ELF-1 (cell line): ENCODE measurements at regions not wholly inside any gene's neighbourhood (a gene's known extent, or its start where the extent isn't known, plus 50 kb on each side); places are given as distances from the start of the nearest gene placed in this dataset.

Experiments used
- DNase-seq: peaks from one replicate; pipeline ENCODE4 v3.0.0-alpha.2; 2016; ENCODE audit warnings: low read depth, low spot score

GRCh38 chr16:26281381-26282110, 589.8 kb downstream of the HS3ST4 start:
- DNase-seq, result peak; percentile 18

GRCh38 chr16:26295625-26296304, 604.0 kb downstream of the HS3ST4 start:
- peak; percentile 40 for DNase-seq

GRCh38 chr16:26301516-26301915, 609.8 kb downstream of the HS3ST4 start:
- no peak for DNase-seq

GRCh38 chr16:26316683-26317464, 625.1 kb downstream of the HS3ST4 start:
- peak; percentile 30 for DNase-seq

- DNase-seq, result no peak
Observed at GRCh38 chr16:26317885-26318284, 626.1 kb downstream of the HS3ST4 start.

- no peak for DNase-seq
Observed at GRCh38 chr16:26330654-26331053, 638.9 kb downstream of the HS3ST4 start.

GRCh38 chr16:26334218-26335111, 642.7 kb downstream of the HS3ST4 start:
- DNase-seq, result no peak

GRCh38 chr16:26335236-26335853, 643.6 kb downstream of the HS3ST4 start:
- DNase-seq, result no peak

GRCh38 chr16:26342621-26343020, 650.9 kb downstream of the HS3ST4 start:
- no peak for DNase-seq

- DNase-seq, result no peak
Observed at GRCh38 chr16:26344240-26344776, 652.5 kb downstream of the HS3ST4 start.

- no peak for DNase-seq
Observed at GRCh38 chr16:26344976-26345375, 653.2 kb downstream of the HS3ST4 start.

- no peak for DNase-seq
Observed at GRCh38 chr16:26345966-26346365, 654.2 kb downstream of the HS3ST4 start.

GRCh38 chr16:26348095-26348494, 656.3 kb downstream of the HS3ST4 start:
- DNase-seq, result no peak

GRCh38 chr16:26360867-26361266, 669.1 kb downstream of the HS3ST4 start:
- no peak for DNase-seq

- no peak for DNase-seq
Observed at GRCh38 chr16:26363581-26363980, 671.8 kb downstream of the HS3ST4 start.

GRCh38 chr16:26365161-26365940, 673.6 kb downstream of the HS3ST4 start:
- DNase-seq, result peak; percentile 2

- no peak for DNase-seq
Observed at GRCh38 chr16:26371349-26371869, 679.6 kb downstream of the HS3ST4 start.

- DNase-seq, result no peak
Observed at GRCh38 chr16:26374279-26374925, 682.6 kb downstream of the HS3ST4 start.

- DNase-seq, result no peak
Observed at GRCh38 chr16:26382586-26382985, 684.1 kb upstream of the C16orf82 start.
